ENCODE measurements at regions not wholly inside any gene's neighbourhood (a gene's known extent, or its start where the extent isn't known, plus 50 kb on each side); places are given as distances from the start of the nearest gene placed in this dataset.

- H3K27ac ChIP-seq, result no peak overlapping the region
- no peak for TF ChIP-seq CTCF (conservative IDR thresholded peaks at IDR 0.05)
Measured at GRCh38 chr2:128681507-128681906, 362.8 kb upstream of the HS6ST1 start.

- TF ChIP-seq CTCF (conservative IDR thresholded peaks at IDR 0.05), result no peak
- no peak overlapping the region for H3K27ac ChIP-seq
Measured at GRCh38 chr2:128682266-128682665, 363.6 kb upstream of the HS6ST1 start.

GRCh38 chr2:128682729-128683284 lies 364.1 kb upstream of the HS6ST1 start:
- no peak overlapping the region for H3K27ac ChIP-seq
- TF ChIP-seq CTCF (conservative IDR thresholded peaks at IDR 0.05), result no peak

- no peak overlapping the region for H3K27ac ChIP-seq
- TF ChIP-seq CTCF (conservative IDR thresholded peaks at IDR 0.05), result no peak
Measured at GRCh38 chr2:128684523-128684922, 365.9 kb upstream of the HS6ST1 start.

- TF ChIP-seq CTCF (conservative IDR thresholded peaks at IDR 0.05), result no peak
- H3K27ac ChIP-seq, result no peak overlapping the region
Measured at GRCh38 chr2:128685841-128686496, 367.3 kb upstream of the HS6ST1 start.

- no peak for TF ChIP-seq CTCF (conservative IDR thresholded peaks at IDR 0.05)
- H3K27ac ChIP-seq, result no peak overlapping the region
Measured at GRCh38 chr2:128686497-128686859, 367.8 kb upstream of the HS6ST1 start.

- no peak overlapping the region for H3K27ac ChIP-seq
- no peak for TF ChIP-seq CTCF (conservative IDR thresholded peaks at IDR 0.05)
Measured at GRCh38 chr2:128686881-128687555, 368.4 kb upstream of the HS6ST1 start.

All from VCaP (cell line).